ENCODE measurements at regions not wholly inside any gene's neighbourhood (a gene's known extent, or its start where the extent isn't known, plus 50 kb on each side); places are given as distances from the start of the nearest gene placed in this dataset.

- no peak overlapping the region for H3K4me3 ChIP-seq
- Mint-ChIP-seq H3K4me3 (no peak overlapping the region), H3K4me1 (peaks cover 14% of the 10 kb centered on the region), H3K9me3 (no peaks in the 10 kb centered on the region), H3K27me3 (ENCODE audit: insufficient read depth, low read depth, poor library complexity) (peaks cover 2% of the 10 kb centered on the region), H3K27ac (no peak overlapping the region), H3K36me3 (ENCODE audit: low read depth) (peaks cover under 1% of the 10 kb centered on the region; the same call in 1 of the 3 replicates)
- 0 out of 2 replicates have a peak, but pooled peaks cover 8% of the 10 kb centered on the region for H3K9me2 ChIP-seq (ENCODE audit: insufficient read depth)
- H3K4me2 ChIP-seq: no peak overlapping the region
- H3K4me1 ChIP-seq (ENCODE audit: insufficient read depth): peaks cover 14% of the 10 kb centered on the region
- no peaks in the 10 kb centered on the region for H3F3A ChIP-seq (replicated peaks; ENCODE audit: low read depth)
- no peaks in the 10 kb centered on the region for H3K27me3 ChIP-seq (ENCODE audit: insufficient read depth)
- no peak overlapping the region for H2AFZ ChIP-seq
- no peak for ATAC-seq
- TF ChIP-seq ZNF331 (CRISPR knock-in tag; IDR thresholded peaks at IDR 0.05; ENCODE audit: low read depth) (no peak), EZH2 (IDR thresholded peaks at IDR 0.05; ENCODE audit: low read depth, unreplicated experiment) (no peak)
- DNase-seq (ENCODE audit: low spot score): no peak
- H3K27ac ChIP-seq (ENCODE audit: low read depth): no peak overlapping the region
- no peaks in the 10 kb centered on the region for H3K79me2 ChIP-seq (replicated peaks; ENCODE audit: insufficient read depth)
- H4K20me1 ChIP-seq (replicated peaks; ENCODE audit: insufficient read depth): no peaks in the 10 kb centered on the region
- H3K36me3 ChIP-seq (ENCODE audit: insufficient read depth): no peaks in the 10 kb centered on the region
Measured at GRCh38 chr13:105972306-105972721, 563.1 kb downstream of the EFNB2 start.

DNA sequence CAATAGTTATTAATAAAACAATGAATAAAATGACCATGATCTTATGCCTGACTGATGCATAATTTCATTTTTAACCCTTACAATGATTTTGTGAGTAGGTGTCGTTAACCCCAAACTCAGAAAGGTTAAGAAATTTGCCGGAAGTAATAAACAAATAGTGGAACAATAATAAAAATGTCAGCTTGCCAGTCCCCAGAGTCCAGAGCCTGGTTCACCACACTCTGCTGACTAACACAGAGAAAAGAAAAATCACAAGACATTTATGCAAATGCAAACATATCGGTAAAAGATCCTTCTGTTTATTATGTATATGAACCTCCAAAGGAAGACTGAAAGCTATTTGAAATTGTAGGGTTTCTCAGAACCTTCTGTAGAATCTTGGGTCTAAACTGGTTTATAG, 563.7 kb downstream of the EFNB2 start:
- no peaks in the 10 kb centered on the region for H3K36me3 ChIP-seq (ENCODE audit: insufficient read depth)
- Mint-ChIP-seq H3K27me3 (ENCODE audit: insufficient read depth, low read depth, poor library complexity) (peaks cover 2% of the 10 kb centered on the region), H3K9me3 (no peaks in the 10 kb centered on the region), H3K36me3 (ENCODE audit: low read depth) (no peaks in the 10 kb centered on the region; the same call in 2 of the 3 replicates), H3K4me3 (no peak overlapping the region), H3K27ac (no peak overlapping the region), H3K4me1 (peaks cover 14% of the 10 kb centered on the region)
- H3K79me2 ChIP-seq (replicated peaks; ENCODE audit: insufficient read depth): no peaks in the 10 kb centered on the region
- TF ChIP-seq EZH2phosphoT487 (IDR thresholded peaks at IDR 0.05; ENCODE audit: unreplicated experiment) (no peak), ZNF462 (CRISPR knock-in tag; IDR thresholded peaks at IDR 0.05) (no peak), ZNF331 (CRISPR knock-in tag; IDR thresholded peaks at IDR 0.05; ENCODE audit: low read depth) (no peak)
- DNase-seq (ENCODE audit: low spot score) (no peak), ATAC-seq (no peak)
- 0 out of 2 replicates have a peak overlapping the region, but pooled peaks have one; percentile 0 for H3K4me2 ChIP-seq
- no peak overlapping the region for H2AFZ ChIP-seq
- no peaks in the 10 kb centered on the region for H3F3A ChIP-seq (replicated peaks; ENCODE audit: low read depth)
- peaks cover 14% of the 10 kb centered on the region for H3K4me1 ChIP-seq (ENCODE audit: insufficient read depth)
- no peaks in the 10 kb centered on the region for H3K27me3 ChIP-seq (ENCODE audit: insufficient read depth)
- H4K20me1 ChIP-seq (replicated peaks; ENCODE audit: insufficient read depth): no peaks in the 10 kb centered on the region
- 0 out of 2 replicates have a peak, but pooled peaks cover 2% of the 10 kb centered on the region for H3K9me2 ChIP-seq (ENCODE audit: insufficient read depth)
- no peak overlapping the region for H3K4me3 ChIP-seq
- H3K27ac ChIP-seq (ENCODE audit: low read depth): no peak overlapping the region

All from GM23338 (cell line).